ENCODE measurements at regions not wholly inside any gene's neighbourhood (a gene's known extent, or its start where the extent isn't known, plus 50 kb on each side); places are given as distances from the start of the nearest gene placed in this dataset.

GRCh38 chr5:2212481-2212880 lies 329.8 kb upstream of the IRX4 start:
- TF ChIP-seq CTCF (IDR thresholded peaks at IDR 0.05), result no peak
- TF ChIP-seq POLR2A (IDR thresholded peaks at IDR 0.05), result no peak

Measured in body of pancreas (tissue), 4 donors.